Umbilical cord (tissue), 1 donor: ENCODE measurements at regions not wholly inside any gene's neighbourhood (a gene's known extent, or its start where the extent isn't known, plus 50 kb on each side); places are given as distances from the start of the nearest gene placed in this dataset.

Source experiments
- DNase-seq: peaks from one replicate; pipeline ENCODE4 v3.0.0-alpha.2; 2015; ENCODE audit warnings: low spot score

GRCh38 chr17:77570565-77570898 is 388.0 kb upstream of the TNRC6C start:
- no peak for DNase-seq

- DNase-seq: peak; percentile 89
Measured at GRCh38 chr17:77571155-77571981, 387.1 kb upstream of the TNRC6C start.

- DNase-seq: peak; percentile 31
Measured at GRCh38 chr17:77572065-77572601, 386.4 kb upstream of the TNRC6C start.

GRCh38 chr17:77572851-77573250 is 385.7 kb upstream of the TNRC6C start:
- DNase-seq: no peak

GRCh38 chr17:77577491-77577890 is 381.0 kb upstream of the TNRC6C start:
- no peak for DNase-seq

- DNase-seq: no peak
Measured at GRCh38 chr17:77579131-77579530, 379.4 kb upstream of the TNRC6C start.

GRCh38 chr17:77579682-77580081 is 378.8 kb upstream of the TNRC6C start:
- DNase-seq: no peak

- DNase-seq: no peak
Measured at GRCh38 chr17:77580531-77581270, 377.8 kb upstream of the TNRC6C start.

- DNase-seq: peak; percentile 89
Measured at GRCh38 chr17:77581480-77581879, 377.0 kb upstream of the TNRC6C start.

GRCh38 chr17:77585142-77585860 is 373.2 kb upstream of the TNRC6C start:
- DNase-seq: no peak

- DNase-seq: no peak
Measured at GRCh38 chr17:77590951-77591735, 367.4 kb upstream of the TNRC6C start.

- peak; percentile 59 for DNase-seq
Measured at GRCh38 chr17:77592106-77592865, 366.2 kb upstream of the TNRC6C start.

GRCh38 chr17:77593081-77593480 is 365.4 kb upstream of the TNRC6C start:
- DNase-seq: no peak

GRCh38 chr17:77594416-77595209 is 363.9 kb upstream of the TNRC6C start:
- DNase-seq: no peak

GRCh38 chr17:77596491-77597417 is 361.7 kb upstream of the TNRC6C start:
- no peak for DNase-seq

- no peak for DNase-seq
Measured at GRCh38 chr17:77597418-77598240, 360.9 kb upstream of the TNRC6C start.

- DNase-seq: no peak
Measured at GRCh38 chr17:77598241-77598620, 360.3 kb upstream of the TNRC6C start.

- DNase-seq: no peak
Measured at GRCh38 chr17:77599699-77600098, 358.8 kb upstream of the TNRC6C start.
